GM21423 (cell line): ENCODE measurements at regions not wholly inside any gene's neighbourhood (a gene's known extent, or its start where the extent isn't known, plus 50 kb on each side); places are given as distances from the start of the nearest gene placed in this dataset.

Experiments used
- ATAC-seq: cut with Tn5 transposase; IDR thresholded peaks from one replicate; pipeline ENCODE4 v1.9.1; 2021; ENCODE audit warnings: mild to moderate bottlenecking, moderate library complexity; ENCODE audit not compliant: unreplicated experiment

DNA sequence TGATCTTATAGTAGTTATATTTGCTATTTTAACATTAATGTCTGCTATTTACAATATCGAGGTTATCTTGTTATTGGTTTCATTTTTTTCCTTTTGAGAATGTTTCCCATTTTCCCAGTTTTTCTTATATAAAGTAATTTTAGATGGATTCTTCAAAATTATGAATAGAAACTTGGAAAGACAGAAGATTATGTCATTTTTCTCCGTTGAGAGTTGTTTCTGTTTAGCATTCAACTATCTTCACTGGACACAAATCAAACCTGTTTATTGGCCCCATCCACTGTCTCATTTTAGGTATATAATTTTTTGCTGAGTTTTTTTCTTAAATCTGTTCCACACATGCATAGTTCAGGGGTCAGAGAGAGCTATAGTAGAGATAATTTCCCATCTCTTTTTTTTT, 1430.9 kb upstream of the MIR17HG start:
- ATAC-seq = no peak

DNA sequence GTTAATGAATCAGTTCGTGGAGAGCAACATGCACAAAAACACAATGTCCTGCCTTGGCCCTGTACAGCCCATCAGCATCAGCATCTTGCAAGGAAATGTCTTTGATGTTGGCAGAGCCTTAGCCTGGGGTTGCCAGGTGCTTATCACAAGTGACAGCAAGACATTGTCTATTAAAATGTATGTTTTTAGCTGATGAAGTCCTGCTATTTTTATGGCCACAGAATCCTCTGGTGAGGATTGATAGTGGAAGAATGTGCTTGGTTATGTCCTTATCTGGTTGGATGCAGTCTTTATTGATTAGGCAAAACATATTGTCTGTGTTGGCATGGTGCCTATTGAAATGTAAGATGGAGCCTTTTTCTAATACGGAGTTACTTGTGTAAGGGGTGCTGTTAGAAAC, 1427.0 kb upstream of the MIR17HG start:
- no peak for ATAC-seq

DNA sequence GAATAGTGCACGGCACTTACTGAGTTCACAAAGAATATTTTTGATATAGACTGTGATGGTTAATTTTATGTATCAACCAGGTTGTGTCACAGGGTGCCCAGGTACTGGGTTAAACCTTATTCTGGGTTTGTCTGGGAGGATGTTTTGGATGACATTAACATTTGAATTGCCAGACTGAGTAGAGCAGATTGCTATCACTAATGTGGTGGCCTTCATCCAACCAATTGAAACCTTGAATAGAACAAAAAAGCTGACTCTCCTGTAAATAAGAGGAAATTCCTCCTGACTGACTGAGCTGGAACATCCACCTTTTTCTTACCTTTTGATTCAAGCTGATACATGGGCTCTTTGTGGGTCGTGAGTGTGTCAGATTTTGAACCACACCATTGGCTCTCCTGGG, 1424.4 kb upstream of the MIR17HG start:
- no peak for ATAC-seq

DNA sequence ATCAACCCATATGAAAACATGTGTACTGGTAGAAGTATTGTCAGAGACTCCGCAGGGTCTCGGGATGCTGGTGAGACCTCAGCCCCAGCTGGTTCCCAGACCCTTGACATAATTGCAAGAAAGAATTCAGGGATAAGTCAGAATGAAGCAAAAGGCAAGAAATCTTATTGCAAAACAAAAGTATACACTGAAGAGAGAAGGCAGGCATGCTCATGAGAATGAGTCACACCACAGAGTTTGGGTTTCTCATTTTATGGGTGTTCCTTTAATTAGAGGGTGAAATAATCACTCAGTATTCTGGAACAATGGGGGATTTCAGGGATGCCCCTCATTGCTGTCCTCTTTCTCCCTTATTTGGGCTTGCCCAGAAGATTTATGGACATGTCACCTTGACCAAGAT, 1423.8 kb upstream of the MIR17HG start:
- ATAC-seq = no peak

DNA sequence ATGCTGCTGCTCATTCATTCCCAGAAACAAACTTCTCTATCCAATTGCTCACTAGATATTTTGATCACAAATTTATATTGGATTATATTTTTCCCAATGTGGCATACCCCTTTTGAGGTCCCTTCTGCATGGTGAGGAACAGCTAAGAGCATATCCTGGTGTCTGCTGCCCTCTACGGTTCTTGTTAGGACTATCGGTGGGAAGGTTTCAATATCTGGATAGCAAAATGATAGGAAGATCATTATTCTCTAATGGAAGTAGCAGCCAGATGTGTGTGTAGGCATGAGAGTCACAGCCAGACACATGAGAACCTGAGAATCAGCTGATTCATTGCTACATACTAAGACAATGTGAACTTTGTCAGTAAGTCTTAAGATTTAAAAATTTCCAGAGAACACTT, 1422.4 kb upstream of the MIR17HG start:
- no peak for ATAC-seq

DNA sequence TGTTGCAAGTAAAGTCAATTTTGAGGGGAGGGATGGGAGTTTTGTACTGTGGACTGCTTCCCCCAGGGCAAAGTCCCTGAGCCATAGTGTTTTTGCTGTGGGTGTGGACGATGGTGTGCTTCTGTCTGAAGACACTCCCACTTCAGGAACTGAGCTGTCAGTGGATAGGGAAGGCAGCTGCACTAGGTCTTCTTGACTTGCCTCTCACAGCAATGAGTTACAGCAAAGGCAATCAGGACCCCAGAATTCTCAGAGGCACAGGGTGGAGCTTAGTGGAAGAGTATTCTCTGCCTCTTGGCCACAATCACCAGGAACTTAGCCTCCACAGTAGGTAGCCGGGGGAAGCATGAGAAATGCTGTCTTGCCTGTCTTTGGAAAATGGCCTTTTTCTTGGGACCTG, 1416.6 kb upstream of the MIR17HG start:
- no peak for ATAC-seq

DNA sequence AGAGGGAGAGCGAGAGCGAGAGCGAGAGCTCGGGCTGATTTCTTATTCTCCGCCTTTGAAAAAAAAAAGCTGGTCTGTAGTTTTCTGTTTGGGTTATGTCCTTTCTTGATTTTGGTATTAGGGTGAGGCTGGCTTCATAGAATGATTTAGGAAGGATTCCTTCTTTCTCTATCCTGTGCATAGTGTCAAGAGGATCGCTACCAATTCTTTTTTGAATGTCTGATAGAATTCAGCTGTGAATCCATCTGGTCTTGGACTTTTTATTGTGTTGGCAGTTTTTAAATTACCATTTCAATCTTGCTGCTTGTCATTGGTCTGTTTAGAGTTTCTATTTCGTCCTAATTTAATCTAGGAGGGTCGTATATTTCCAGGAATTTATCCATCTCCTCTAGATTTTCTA, 1414.6 kb upstream of the MIR17HG start:
- ATAC-seq = no peak

DNA sequence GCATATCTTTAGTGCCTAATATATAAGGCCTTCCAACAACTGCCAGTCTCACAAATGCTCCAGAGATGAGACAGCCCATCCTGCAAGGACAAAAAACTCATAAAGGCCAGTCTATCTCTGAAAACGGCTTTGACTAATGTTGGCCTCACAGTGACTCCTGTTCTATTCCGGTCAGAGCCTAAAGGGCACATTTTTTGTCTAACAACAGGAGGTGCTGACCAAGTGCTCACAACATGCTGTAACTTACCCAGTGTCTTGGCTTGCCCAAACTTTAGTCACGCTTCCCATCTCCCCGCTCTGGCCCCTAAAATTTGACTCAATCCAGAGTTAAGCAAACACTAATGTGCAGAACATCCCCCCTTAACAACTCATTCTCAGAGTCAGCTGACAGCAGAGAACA, 1411.2 kb upstream of the MIR17HG start:
- no peak for ATAC-seq

DNA sequence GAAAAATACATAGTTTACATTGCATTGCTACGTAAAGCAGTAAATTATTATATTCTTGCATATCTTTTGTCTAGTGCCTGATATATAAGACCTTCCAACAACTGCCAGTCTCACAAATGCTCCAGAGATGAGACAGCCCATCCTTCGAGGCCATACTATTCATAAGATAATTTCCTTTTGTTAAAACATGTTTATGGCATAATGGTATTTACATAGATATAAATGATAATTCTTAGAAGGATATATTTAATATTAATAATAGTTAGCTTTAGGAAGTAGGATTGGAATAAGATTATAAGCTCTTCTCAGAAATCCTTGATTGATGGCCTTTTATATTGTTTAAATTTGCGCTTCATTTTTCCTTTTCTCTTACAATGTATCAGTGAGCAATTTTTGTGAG, 1410.1 kb upstream of the MIR17HG start:
- no peak for ATAC-seq

DNA sequence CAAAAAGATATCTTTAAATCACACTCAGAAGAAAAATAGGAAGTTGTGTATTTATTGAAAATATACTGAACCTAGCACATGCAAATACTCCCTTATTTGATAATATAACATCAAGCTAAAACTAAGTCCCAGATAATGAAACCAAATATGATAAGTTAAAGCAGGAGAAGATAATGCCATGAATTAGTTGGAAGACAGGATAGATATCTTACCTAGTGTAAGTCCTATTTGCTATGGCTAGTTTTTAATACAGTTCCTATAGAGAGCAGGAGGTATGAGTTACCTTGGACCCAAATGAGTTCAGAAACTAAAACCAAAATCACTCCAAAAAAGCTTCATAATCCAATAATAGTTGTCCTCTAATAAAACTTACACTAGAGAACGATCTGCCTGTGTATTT, 1407.1 kb upstream of the MIR17HG start:
- no peak for ATAC-seq

DNA sequence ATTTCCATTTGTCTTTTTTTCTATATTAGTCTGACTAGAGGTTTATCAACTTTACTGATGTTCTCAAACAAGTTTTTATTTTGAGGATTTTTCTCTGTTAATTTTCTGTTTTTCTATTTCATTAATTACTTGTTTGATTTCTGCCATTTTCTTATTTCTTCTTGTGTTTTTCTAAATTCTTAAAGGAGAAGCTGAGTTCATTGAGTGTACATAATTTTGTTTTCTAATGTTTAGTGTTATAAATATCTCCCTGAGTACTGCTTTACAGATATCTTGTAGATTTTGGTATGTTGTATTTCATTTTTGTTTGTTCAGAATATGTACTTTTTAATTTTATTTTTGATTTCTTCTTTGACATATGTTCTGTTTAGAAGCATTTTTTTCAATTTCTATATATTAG, 1404.3 kb upstream of the MIR17HG start:
- ATAC-seq = no peak

DNA sequence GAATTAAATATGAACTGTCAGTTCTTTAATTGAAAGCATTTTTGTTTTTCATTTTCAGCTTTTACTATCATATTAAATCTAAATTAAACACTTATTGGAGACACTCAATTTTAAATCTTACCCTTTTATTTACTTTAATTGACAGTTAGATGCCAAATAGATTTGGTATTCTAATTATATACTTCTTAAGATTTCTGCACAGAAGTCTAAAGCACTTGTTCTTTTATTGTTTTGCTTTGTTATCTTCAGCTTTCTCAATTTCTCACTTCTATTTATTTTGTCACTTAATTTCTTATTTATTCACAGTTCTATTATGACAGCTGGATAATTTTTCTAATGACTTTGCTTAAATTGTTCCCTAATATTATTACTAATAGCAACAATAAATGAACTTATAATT, 1397.3 kb upstream of the MIR17HG start:
- ATAC-seq = no peak

DNA sequence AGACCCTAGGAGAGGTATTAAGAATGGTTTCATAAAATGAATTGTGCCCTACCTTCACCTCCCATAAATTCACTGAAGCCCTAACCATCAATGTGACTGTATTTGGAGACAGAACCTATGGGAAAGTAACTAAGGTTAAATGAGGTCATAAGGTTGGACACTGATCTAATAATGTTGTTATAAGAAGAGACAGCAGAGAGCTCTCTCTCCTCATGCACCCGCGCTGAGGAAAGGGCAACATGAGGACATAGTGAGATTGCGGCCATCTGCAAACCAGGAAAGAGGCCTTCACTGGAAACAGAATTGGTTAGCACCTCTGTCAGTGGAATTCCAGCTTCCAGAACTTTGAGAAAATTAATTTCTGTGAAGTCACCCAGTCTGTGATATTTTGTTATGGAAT, 1396.1 kb upstream of the MIR17HG start:
- no peak for ATAC-seq

DNA sequence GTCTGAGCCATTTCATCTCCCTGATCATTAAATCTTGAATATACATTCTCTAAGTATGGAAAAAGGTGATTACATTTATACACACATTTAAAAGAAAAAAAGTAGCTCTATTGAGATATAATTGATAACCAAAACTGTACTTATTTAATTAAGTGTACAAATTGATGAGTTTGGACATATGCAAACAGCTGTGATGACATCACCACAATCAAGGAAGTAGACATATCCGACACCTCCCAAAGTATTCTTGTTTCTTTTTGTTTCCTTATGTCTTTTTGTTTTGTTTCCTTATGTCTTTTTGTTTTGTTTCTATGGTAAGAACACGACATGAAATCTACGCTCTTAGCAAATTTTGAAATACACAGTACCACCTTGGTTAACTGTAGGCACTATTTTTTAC, 1393.9 kb upstream of the MIR17HG start:
- ATAC-seq = no peak

DNA sequence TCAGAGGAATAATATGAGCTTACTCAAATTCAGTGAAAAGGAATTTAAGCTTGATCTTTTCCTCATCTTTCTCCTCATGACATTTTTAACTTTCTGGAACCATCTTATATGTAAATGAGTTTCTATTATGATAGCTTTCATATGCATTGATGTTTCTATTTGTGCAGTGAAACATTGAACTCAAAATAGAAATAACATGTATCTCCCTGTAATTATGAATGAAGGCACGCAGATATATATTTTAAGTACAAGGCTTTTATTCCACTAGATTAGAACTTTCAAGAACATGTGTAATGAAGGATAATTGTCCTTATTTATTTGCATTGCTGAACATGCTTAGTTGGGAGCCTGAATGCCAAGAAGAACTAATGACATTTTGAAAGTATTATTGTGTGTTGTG, 1391.7 kb upstream of the MIR17HG start:
- ATAC-seq = no peak

DNA sequence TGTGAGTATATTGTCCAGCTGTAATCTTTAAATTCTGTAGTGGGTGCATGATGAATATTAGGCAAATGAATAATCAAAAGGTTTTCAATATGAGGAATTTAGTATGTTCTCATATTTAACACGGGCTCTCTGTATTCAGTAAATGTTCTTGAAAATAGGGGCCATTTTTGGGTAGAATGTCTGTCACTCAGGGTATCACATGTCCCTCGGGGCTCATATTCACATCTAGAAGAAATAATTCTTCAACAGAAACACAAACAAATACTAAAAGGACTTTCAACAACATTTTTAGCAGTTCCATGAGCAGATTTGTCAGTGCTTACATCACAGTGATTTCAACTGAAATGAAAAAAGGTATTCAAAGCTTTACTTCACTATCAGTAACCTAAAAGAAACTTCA, 1388.4 kb upstream of the MIR17HG start:
- ATAC-seq = no peak

DNA sequence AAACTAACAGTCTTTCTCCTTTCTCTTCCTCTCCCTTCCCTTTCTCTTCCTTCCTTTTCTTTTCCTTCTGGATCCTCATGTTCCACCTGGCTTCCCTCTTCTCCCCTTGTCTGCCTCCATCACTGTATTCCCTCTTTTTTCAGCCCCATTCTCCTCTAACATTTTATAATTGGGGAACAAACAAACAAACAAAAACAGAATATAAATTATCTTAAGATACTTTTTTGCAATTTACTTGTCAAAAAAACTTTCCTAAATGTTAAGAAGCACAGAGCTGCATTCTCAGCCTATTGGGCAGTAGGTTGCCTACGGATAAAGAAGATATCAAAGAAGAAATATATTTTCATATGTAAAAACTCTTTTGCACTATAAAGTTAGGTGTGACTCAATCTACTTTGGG, 1382.2 kb upstream of the MIR17HG start:
- ATAC-seq = no peak

DNA sequence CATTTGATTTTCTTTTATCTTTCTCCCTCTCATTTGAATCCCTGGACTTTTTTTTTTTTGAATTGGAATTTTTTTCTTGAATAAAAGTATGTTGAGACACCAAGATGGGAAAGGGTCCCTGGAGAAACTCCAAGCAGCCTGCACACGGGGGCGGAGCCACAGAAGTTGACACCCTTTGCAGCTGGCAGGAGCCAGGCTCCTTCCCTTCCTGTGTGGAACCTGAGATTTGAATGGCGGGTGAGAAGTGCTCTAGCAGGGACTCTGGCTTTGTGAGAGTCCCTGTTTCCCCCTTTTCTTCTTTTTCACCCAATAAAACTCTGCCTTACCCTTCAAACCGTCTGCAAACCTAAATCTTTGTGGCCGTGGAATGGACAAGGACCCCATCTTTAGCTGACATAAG, 1381.0 kb upstream of the MIR17HG start:
- no peak for ATAC-seq

DNA sequence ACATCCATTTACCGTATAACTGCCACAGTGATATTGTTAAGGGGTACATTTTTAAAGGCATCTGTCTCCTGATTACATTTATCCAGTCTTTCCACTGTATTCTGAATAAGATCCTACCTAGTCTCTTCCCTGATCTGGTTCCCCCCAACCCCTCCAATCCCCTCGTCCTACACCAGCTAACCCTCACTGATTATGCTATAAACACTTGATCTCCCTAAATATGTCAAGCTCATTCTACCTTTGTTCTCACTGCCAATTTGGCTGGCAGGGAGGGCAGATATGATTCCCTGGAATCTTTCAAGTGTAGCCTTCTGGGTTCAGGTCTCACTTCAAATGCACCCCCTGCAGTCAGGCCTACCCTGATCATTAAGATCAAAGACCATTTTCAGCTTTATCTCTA, 1379.8 kb upstream of the MIR17HG start:
- ATAC-seq = no peak

DNA sequence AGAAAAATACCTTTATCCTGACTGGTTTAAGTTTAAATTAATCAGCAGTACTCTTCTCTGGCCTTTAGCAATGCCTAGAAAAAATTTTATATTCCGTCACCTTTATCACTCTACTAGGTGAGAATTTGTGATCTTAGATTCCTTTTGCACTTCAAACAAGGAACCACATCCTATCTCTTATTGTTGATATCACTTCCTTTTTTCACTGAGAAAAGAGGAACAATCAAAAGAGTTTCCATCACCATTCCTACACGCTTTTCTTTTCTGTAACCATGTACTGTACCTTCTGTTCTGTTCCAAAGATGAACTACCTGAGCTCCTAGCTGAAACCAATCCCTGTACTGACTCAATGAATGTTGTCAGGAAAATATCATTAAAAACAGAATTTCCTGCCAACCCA, 1379.0 kb upstream of the MIR17HG start:
- ATAC-seq = no peak

DNA sequence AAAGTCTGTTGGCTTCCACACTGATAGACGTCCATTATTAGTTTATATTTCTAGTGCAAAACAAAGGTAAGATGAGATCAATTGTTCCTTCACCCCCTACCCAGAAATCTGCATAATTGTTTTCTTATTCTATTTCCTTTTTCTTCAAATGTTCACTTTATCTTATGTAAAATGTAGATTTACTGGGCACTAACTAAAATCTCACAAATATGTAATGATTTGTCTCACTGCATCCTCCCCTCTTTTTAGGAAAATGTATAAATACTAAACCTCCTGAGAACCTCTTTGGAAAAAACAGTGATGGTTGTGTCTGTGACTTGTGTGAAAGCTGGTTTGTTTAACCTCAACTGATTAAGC, 1377.2 kb upstream of the MIR17HG start:
- no peak for ATAC-seq

DNA sequence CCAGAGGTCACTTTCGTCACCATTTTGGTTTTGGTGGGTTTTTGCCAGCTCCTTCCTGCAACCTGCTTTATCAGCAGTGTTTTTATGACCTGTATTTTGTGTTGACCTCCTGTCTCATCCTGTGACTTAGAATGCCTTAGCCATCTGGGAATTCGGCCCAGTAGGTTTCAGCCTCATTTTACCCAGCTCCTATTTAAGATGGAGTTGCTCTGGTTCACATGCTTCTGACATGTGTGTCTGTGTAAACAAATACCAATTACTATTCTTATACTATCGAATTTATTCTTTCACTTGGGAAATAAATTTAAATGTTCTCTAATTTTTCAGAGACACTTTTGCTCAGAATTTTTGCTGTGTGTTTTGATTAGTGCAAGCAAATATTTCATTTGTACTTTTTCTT, 1370.3 kb upstream of the MIR17HG start:
- no peak for ATAC-seq

DNA sequence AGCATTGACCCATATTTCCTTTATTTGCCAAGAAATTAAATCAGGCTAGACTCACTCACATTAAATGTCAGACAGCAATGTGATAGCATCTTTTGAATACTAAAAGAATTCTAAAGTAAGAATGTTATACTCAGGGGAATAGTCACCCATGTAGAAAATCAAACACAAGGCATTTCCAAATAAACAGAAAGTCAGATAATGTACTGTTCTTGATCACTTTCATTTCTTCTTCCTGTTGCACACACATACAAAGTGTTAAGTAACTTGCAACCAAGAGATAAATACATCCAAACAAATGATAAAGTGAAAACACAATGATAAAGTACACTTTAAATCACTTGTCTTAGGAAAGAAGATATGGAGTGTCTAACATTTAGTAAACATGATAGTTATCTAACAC, 1366.6 kb upstream of the MIR17HG start:
- ATAC-seq = no peak

DNA sequence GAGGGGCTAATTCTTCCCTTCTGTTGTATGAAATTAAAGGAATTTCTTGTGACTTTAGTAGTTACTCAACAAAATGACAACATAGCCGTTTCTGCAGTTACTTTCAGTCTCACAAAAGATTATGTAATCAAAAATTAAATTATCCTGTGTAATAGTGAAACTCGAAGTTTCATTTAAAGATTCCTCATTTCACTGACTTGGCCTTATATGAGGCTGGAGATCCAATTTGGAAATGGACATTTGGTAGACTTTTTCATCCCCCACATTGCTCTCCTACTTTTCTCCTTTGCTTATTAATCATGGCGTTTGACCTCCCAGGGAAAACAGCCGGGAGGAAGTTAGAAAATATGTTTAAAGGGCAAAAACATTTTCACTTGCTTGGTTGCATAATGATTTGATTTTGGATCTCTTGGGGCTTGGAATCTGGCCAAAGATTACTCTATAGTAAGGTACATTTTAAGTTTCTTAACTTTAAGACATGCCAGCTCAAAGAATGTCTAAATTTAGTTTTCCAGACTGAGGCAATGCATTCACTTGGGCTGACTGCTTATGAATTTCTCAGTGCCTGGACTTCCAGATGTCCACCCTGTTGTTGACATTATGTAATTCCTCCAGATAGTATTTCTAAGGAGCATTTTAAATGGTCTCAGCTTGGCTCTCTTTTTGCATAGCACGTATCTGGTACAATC, 1364.9 kb upstream of the MIR17HG start:
- no peak for ATAC-seq
